ENCODE measurements at regions not wholly inside any gene's neighbourhood (a gene's known extent, or its start where the extent isn't known, plus 50 kb on each side); places are given as distances from the start of the nearest gene placed in this dataset.

- TF ChIP-seq BRD4 (CRISPR knock-in tag; IDR thresholded peaks at IDR 0.05) (0 out of 2 replicates have a peak, but pooled peaks have one; percentile 44), ZSCAN30 (CRISPR knock-in tag; IDR thresholded peaks at IDR 0.05) (no peak), ATF1 (CRISPR knock-in tag; IDR thresholded peaks at IDR 0.05) (no peak), ZNF292 (CRISPR knock-in tag; IDR thresholded peaks at IDR 0.05; ENCODE audit: borderline replicate concordance, low read depth) (peak; percentile 30; the same call in 1 of the 2 replicates), ZFP91 (CRISPR knock-in tag; IDR thresholded peaks at IDR 0.05; ENCODE audit: borderline replicate concordance) (peak; percentile 64; the same call in 1 of the 2 replicates), CAMTA2 (CRISPR knock-in tag; IDR thresholded peaks at IDR 0.05; ENCODE audit: borderline replicate concordance) (no peak), ZNF839 (CRISPR knock-in tag; IDR thresholded peaks at IDR 0.05; ENCODE audit: borderline replicate concordance) (no peak), ZNF605 (CRISPR knock-in tag; IDR thresholded peaks at IDR 0.05) (no peak), RXRB (CRISPR knock-in tag; IDR thresholded peaks at IDR 0.05; ENCODE audit: borderline replicate concordance) (0 out of 2 replicates have a peak, but pooled peaks have one; percentile 10), ZNF44 (CRISPR knock-in tag; IDR thresholded peaks at IDR 0.05) (no peak), ARID2 (CRISPR knock-in tag; IDR thresholded peaks at IDR 0.05; ENCODE audit: borderline replicate concordance) (0 out of 2 replicates have a peak, but pooled peaks have one; percentile 31), MYPOP (CRISPR knock-in tag; IDR thresholded peaks at IDR 0.05) (0 out of 2 replicates have a peak, but pooled peaks have one; percentile 25), ZNF225 (CRISPR knock-in tag; IDR thresholded peaks at IDR 0.05) (0 out of 2 replicates have a peak, but pooled peaks have one; percentile 21), ZBTB20 (CRISPR knock-in tag; IDR thresholded peaks at IDR 0.05; ENCODE audit: borderline replicate concordance, low read depth) (no peak), THAP9 (CRISPR knock-in tag; IDR thresholded peaks at IDR 0.05; ENCODE audit: borderline replicate concordance) (peak; percentile 63; the same call in 1 of the 2 replicates), ZNF468 (CRISPR knock-in tag; IDR thresholded peaks at IDR 0.05) (no peak), ZNF563 (CRISPR knock-in tag; IDR thresholded peaks at IDR 0.05) (no peak), ZNF274 (CRISPR knock-in tag; IDR thresholded peaks at IDR 0.05) (peak; percentile 54; the same call in 1 of the 2 replicates), TMF1 (CRISPR knock-in tag; IDR thresholded peaks at IDR 0.05; ENCODE audit: low read depth) (0 out of 2 replicates have a peak, but pooled peaks have one; percentile 28), GMEB2 (CRISPR knock-in tag; IDR thresholded peaks at IDR 0.05; ENCODE audit: low read depth) (no peak), GABPB1 (CRISPR knock-in tag; IDR thresholded peaks at IDR 0.05) (0 out of 2 replicates have a peak, but pooled peaks have one; percentile 27)
These were observed 125.1 kb downstream of the SNX5 start (continued) for GRCh38 chr20:17843246-17844132.

Data from HepG2 (cell line).